Middle frontal gyrus (tissue), 1 donor: ENCODE measurements at regions not wholly inside any gene's neighbourhood (a gene's known extent, or its start where the extent isn't known, plus 50 kb on each side); places are given as distances from the start of the nearest gene placed in this dataset.

Experiments
- DNase-seq: peaks from one replicate; pipeline ENCODE4 v3.0.0-alpha.2; 2015; ENCODE audit warnings: low spot score; ENCODE audit errors: extremely low spot score

- no peak for DNase-seq
Measured at GRCh38 chr2:193668557-193669323, 1474.0 kb upstream of the TMEFF2 start.

- DNase-seq: no peak
Measured at GRCh38 chr2:193627927-193628272, 1433.2 kb upstream of the TMEFF2 start.

- no peak for DNase-seq
Measured at GRCh38 chr2:193627187-193627926, 1432.6 kb upstream of the TMEFF2 start.

- no peak for DNase-seq
Measured at GRCh38 chr2:193608451-193608850, 1413.7 kb upstream of the TMEFF2 start.

- no peak for DNase-seq
Measured at GRCh38 chr2:193590831-193591230, 1396.1 kb upstream of the TMEFF2 start.

GRCh38 chr2:193584522-193584938, 1389.8 kb upstream of the TMEFF2 start:
- DNase-seq: no peak

- no peak for DNase-seq
Measured at GRCh38 chr2:193583638-193584400, 1389.1 kb upstream of the TMEFF2 start.

GRCh38 chr2:193581807-193582206, 1387.1 kb upstream of the TMEFF2 start:
- no peak for DNase-seq

- DNase-seq: no peak
Measured at GRCh38 chr2:193580176-193580950, 1385.6 kb upstream of the TMEFF2 start.

- DNase-seq: no peak
Measured at GRCh38 chr2:193566886-193567285, 1372.2 kb upstream of the TMEFF2 start.

GRCh38 chr2:193566276-193566675, 1371.5 kb upstream of the TMEFF2 start:
- DNase-seq: no peak

GRCh38 chr2:193562031-193562430, 1367.3 kb upstream of the TMEFF2 start:
- DNase-seq: no peak

GRCh38 chr2:193561054-193561453, 1366.3 kb upstream of the TMEFF2 start:
- DNase-seq: no peak

GRCh38 chr2:193556766-193557470, 1362.2 kb upstream of the TMEFF2 start:
- no peak for DNase-seq

GRCh38 chr2:193549661-193550060, 1354.9 kb upstream of the TMEFF2 start:
- no peak for DNase-seq

- DNase-seq: no peak
Measured at GRCh38 chr2:193542762-193543161, 1348.0 kb upstream of the TMEFF2 start.

- no peak for DNase-seq
Measured at GRCh38 chr2:193539188-193539587, 1344.5 kb upstream of the TMEFF2 start.

GRCh38 chr2:193538061-193538460, 1343.3 kb upstream of the TMEFF2 start:
- no peak for DNase-seq

- no peak for DNase-seq
Measured at GRCh38 chr2:193537531-193537930, 1342.8 kb upstream of the TMEFF2 start.

- no peak for DNase-seq
Measured at GRCh38 chr2:193528458-193528857, 1333.7 kb upstream of the TMEFF2 start.

GRCh38 chr2:193527146-193527545, 1332.4 kb upstream of the TMEFF2 start:
- no peak for DNase-seq
